Mucosa of rectum (tissue), 2 donors: ENCODE measurements at regions not wholly inside any gene's neighbourhood (a gene's known extent, or its start where the extent isn't known, plus 50 kb on each side); places are given as distances from the start of the nearest gene placed in this dataset.

ENCODE experiments used
- H3K27ac ChIP-seq, 2 donors: one replicate each; pipeline ENCODE4 v1.7.0; 2013; ENCODE audit warnings: inconsistent platforms in 2 of 2, low read depth in 2 of 2, low read length in 2 of 2
- H3K27me3 ChIP-seq, 2 donors: one replicate each; pipeline ENCODE4 v1.7.0; 2013; ENCODE audit warnings: low read length in 2 of 2; ENCODE audit not compliant: control insufficient read depth in 2 of 2, insufficient read depth in 2 of 2
- H3K36me3 ChIP-seq, 2 donors: one replicate each; pipeline ENCODE4 v1.7.0; 2013; ENCODE audit warnings: low read length in 2 of 2; ENCODE audit not compliant: control insufficient read depth in 2 of 2, insufficient read depth in 2 of 2
- H3K4me1 ChIP-seq, 2 donors: one replicate each; pipeline ENCODE4 v1.7.0; 2013; ENCODE audit warnings: low read length in 2 of 2, mild to moderate bottlenecking in 1 of 2; ENCODE audit not compliant: control insufficient read depth in 2 of 2, insufficient read depth in 2 of 2
- H3K4me3 ChIP-seq, 2 donors: one replicate each; pipeline ENCODE4 v1.7.0; 2013; ENCODE audit warnings: low read length in 2 of 2
- H3K9ac ChIP-seq, 2 donors: one replicate each; pipeline ENCODE4 v1.7.0; 2013; ENCODE audit warnings: low read length in 2 of 2, low read depth in 1 of 2, mild to moderate bottlenecking in 1 of 2
- H3K9me3 ChIP-seq, 2 donors: one replicate each; pipeline ENCODE4 v1.7.0; 2013; ENCODE audit warnings: low read length in 2 of 2; ENCODE audit not compliant: control insufficient read depth in 2 of 2
- donor health status: healthy.
- donor health status: Normal muscosa, but diverticular disease.

DNA sequence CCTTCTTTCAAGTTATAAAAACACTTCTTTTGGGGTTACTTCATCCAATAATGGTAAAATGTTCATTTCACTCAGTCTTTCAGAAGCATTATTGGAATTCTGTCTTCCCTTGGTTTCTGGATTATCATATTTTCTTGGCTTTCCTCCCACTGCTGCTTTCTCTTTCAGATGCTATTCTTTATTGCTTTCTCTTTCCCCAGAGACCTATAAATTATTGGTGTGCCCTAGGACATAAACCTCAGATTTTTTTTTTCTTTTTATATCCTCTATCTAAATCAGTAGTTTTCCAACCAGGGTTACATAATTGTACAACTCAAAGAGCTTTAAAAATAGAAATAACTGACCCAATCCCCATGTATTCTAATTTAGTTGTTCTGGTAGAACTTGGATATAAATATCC is 1005.5 kb downstream of the ARAP2 start:
- H3K9ac ChIP-seq, result no peak overlapping the region
- no peaks in the 10 kb centered on the region for H3K4me1 ChIP-seq
- H3K36me3 ChIP-seq, result no peaks in the 10 kb centered on the region
- no peaks in the 10 kb centered on the region for H3K27me3 ChIP-seq
- no peak overlapping the region for H3K4me3 ChIP-seq
- H3K27ac ChIP-seq, result no peak overlapping the region
- H3K9me3 ChIP-seq, result no peaks in the 10 kb centered on the region

DNA sequence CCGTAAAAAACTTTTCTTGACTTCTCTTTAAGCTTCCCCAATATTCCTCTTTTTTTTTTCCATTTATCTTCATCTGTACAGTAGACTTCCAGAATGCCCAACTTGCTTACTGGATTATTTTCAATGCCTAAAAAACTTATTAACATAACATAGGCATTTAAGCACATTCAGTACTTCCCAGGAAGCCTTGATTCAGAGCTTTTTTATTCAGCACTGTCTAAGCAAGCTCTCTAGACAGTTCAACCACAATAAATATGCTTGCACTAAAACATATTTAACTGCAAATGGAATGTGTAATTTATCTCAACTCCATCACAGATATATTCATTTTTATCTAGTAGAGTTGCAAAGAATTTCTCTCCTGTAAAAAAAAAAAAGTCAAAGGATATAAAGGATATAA is 997.8 kb downstream of the ARAP2 start:
- no peak overlapping the region for H3K9ac ChIP-seq
- H3K9me3 ChIP-seq, result no peaks in the 10 kb centered on the region
- no peak overlapping the region for H3K27ac ChIP-seq
- H3K4me1 ChIP-seq, result no peaks in the 10 kb centered on the region
- no peaks in the 10 kb centered on the region for H3K27me3 ChIP-seq
- H3K36me3 ChIP-seq, result no peaks in the 10 kb centered on the region
- H3K4me3 ChIP-seq, result no peak overlapping the region

DNA sequence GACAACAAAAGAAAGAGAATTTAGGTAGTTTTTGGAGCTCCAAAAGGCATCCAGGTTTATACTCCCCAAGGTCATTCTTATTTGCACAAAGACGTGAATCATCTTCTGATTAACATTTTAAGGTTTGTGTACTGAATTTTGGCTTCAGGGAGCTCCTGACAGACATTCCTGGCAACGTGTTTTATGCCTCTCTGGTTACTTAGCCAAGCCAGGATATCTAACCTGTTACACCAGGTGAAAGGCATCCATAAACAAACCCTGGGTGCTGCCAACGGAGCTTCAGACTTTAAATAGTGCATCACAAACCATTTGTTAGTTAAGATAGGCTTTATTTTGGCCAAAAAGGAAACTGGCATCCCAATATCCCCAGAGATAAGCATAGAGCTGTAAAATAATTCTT is 997.3 kb downstream of the ARAP2 start:
- H3K9me3 ChIP-seq, result no peaks in the 10 kb centered on the region
- no peaks in the 10 kb centered on the region for H3K36me3 ChIP-seq
- no peaks in the 10 kb centered on the region for H3K4me1 ChIP-seq
- no peak overlapping the region for H3K27ac ChIP-seq
- H3K4me3 ChIP-seq, result no peak overlapping the region
- no peaks in the 10 kb centered on the region for H3K27me3 ChIP-seq
- H3K9ac ChIP-seq, result no peak overlapping the region

DNA sequence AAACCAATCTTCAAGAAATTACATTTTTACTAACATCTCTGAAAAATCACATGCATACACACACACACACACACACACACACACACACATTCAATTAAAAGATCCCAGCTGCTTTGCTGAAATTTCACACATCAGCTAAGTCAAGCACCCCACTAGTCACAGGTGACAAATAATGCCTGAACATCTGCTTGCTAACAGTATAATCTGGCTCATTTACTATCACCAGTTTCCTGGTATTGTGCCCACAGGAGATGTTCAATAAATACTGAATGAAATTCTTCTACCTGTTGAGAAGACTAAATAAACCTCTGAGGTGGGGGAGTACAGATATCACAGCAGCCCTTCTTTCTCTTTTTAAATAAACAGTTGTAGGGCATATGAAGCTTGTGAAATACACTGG is 994.0 kb downstream of the ARAP2 start:
- Histone ChIP-seq H3K9me3 (no peaks in the 10 kb centered on the region), H3K4me1 (no peaks in the 10 kb centered on the region), H3K9ac (no peak overlapping the region), H3K27ac (no peak overlapping the region), H3K36me3 (no peaks in the 10 kb centered on the region), H3K4me3 (no peak overlapping the region), H3K27me3 (no peaks in the 10 kb centered on the region)

DNA sequence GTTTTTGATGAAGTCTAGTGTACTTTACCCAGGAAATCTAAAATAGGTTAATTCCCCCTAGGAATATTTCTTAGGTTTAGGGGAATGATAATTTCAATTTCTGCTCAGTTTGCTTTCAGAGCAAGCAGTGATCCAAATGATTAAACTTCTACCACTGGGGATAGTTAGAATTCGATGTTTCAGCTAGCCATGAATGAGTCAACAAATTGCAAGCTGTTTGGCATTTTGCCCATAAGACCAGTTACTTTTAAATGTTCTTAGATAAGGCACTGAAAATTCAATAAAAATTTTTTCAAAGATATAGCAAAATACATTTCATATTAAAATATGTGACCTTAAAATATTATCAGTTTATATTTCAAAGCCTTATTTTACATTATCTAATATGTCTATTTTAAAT is 993.6 kb downstream of the ARAP2 start:
- H3K27me3 ChIP-seq, result no peaks in the 10 kb centered on the region
- no peak overlapping the region for H3K9ac ChIP-seq
- H3K9me3 ChIP-seq, result no peaks in the 10 kb centered on the region
- H3K4me1 ChIP-seq, result no peaks in the 10 kb centered on the region
- no peak overlapping the region for H3K27ac ChIP-seq
- no peaks in the 10 kb centered on the region for H3K36me3 ChIP-seq
- H3K4me3 ChIP-seq, result no peak overlapping the region

DNA sequence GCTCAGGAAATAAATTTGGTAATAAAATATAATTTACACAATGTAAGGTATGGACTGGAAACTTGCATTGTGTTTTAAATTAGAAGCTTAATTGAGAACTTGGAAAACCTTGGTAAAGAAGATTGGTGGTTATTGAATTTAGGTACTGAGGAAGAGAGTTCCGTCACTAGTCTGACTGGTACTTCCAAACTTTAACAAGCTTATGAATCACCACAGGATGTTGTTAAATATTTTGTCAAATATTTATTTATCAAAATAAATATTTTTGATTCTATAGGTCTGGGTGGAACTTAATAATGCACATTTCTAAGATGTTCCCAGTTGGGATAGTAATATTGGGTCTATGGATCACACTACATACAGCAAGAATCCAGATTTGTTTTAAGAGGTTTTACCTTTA is 992.2 kb downstream of the ARAP2 start:
- Histone ChIP-seq H3K36me3 (no peaks in the 10 kb centered on the region), H3K4me3 (no peak overlapping the region), H3K4me1 (no peaks in the 10 kb centered on the region), H3K27me3 (no peaks in the 10 kb centered on the region), H3K9ac (no peak overlapping the region), H3K9me3 (no peaks in the 10 kb centered on the region), H3K27ac (no peak overlapping the region)

DNA sequence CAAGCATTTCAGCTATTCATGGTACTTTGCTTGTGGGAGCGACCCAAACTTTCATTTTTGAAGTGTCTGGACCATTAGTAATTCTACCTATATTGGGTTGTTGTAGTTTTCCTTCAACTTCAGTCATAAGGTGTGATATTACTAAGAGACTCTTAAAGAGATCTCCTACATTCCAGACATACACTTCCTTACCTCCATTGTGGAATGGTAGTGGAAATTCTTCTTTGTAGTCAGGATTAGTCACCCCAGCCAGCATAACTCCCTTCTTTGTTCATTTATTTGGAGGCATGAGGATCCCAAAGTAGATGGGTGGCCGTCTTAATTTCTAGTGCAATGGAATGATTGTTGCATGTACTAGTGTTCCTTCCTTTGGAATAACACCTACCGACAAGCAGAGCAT is 991.4 kb downstream of the ARAP2 start:
- no peaks in the 10 kb centered on the region for H3K4me1 ChIP-seq
- H3K9ac ChIP-seq, result no peak overlapping the region
- no peaks in the 10 kb centered on the region for H3K27me3 ChIP-seq
- no peaks in the 10 kb centered on the region for H3K36me3 ChIP-seq
- no peaks in the 10 kb centered on the region for H3K9me3 ChIP-seq
- no peak overlapping the region for H3K4me3 ChIP-seq
- H3K27ac ChIP-seq, result no peak overlapping the region

DNA sequence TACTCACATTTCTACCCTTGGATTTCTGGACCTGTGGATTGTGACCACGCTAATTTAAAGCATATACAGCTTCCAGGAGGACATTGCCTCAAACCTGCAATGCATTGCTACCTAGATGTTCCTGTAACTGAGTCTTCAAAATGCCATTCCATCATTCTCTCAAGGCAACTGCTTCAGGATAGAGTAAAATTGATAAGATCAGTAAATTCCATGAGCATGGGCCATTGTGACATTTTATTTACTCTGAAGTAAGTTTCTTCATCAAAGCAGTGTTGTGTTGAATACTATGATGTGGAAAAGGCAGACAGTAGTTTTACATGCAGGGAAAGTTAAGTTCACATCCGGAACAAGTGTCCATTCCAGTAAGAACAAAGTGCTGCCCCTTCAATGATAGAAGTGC is 991.0 kb downstream of the ARAP2 start:
- no peak overlapping the region for H3K4me3 ChIP-seq
- H3K27me3 ChIP-seq, result no peaks in the 10 kb centered on the region
- H3K4me1 ChIP-seq, result no peaks in the 10 kb centered on the region
- no peaks in the 10 kb centered on the region for H3K36me3 ChIP-seq
- H3K9me3 ChIP-seq, result peaks cover 0 to 3% of the 10 kb centered on the region in 2 donors
- no peak overlapping the region for H3K9ac ChIP-seq
- no peak overlapping the region for H3K27ac ChIP-seq

DNA sequence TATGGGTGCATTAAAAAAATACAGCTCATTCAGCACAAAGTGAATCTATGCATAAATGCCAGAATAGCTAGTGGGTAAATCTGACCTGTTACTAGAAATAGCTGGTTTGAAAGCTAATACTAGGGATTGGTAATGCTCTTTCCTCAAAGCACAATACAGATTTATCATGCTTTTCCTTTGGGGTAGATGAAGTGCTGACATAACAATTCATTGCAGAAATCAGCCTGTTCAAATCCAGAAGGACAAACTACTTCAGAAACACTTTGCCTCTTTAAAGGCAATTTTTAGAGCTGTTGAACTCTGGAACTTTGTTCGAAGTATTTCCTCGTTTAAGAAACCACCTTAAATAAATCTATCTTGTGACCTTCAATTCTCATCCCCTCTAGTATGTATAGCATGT is 957.9 kb downstream of the ARAP2 start:
- H3K4me1 ChIP-seq, result no peaks in the 10 kb centered on the region
- no peak overlapping the region for H3K4me3 ChIP-seq
- no peaks in the 10 kb centered on the region for H3K9me3 ChIP-seq
- no peaks in the 10 kb centered on the region for H3K36me3 ChIP-seq
- H3K9ac ChIP-seq, result no peak overlapping the region
- H3K27ac ChIP-seq, result no peak overlapping the region
- no peaks in the 10 kb centered on the region for H3K27me3 ChIP-seq

DNA sequence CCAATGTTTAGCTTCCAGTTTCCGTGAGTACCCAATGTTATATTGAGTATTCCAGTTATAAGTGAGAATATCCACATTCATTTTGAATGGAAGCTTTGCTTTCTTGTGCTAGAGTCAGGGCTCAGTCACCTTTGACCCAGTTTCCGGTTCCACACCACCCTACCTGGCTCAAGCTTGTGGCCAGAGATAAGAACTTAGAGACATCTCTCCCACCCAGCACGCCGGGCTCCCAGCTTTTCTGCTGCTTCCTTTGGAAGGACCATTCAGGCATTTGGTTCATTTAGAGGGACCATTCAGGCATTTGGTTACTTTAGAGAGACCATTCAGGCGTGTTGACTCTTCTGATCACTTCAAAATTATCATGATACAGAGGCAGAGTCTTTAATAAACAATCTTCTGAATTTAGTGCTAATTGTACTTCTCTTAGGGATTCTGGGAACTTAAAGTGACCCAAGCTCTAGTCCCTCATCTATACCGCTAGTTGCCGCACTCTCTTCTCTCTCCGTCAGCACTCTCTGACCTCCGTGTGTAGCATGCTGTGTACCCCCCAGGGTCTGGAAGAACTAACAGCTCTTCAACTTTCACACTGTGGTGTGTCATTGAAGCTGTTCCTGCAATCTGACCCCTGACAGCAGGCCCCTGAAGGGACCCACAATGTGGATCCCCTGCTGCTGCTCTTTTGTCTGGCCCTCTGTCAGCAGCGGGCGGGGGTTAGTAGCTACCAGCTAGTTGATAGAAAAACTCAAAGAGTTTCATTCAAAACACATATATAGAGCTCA is 943.1 kb downstream of the ARAP2 start:
- H3K9me3 ChIP-seq, result peaks cover 0 to 1% of the 10 kb centered on the region in 2 donors
- no peak overlapping the region for H3K9ac ChIP-seq

DNA sequence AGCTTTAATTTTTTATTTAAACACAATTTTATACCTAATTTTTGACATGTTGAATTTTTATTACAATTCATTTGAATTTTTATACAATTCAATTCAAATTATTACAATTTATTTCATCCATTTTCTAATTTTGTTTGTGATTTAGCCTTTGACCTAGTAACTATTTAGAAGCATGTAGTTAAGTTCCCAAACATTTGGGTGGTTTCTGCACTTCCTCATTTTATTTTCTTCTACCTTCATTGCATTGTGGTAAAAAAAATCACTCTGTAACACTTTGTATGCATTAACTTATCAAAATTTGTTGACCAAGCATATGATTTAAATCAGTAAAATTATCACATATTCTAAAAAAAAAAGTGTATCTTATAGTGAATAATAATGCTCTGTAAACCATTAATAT is 928.9 kb downstream of the ARAP2 start:
- H3K36me3 ChIP-seq, result no peaks in the 10 kb centered on the region
- peaks cover 0 to 3% of the 10 kb centered on the region in 2 donors for H3K9me3 ChIP-seq
- H3K27me3 ChIP-seq, result no peaks in the 10 kb centered on the region
- no peak overlapping the region for H3K9ac ChIP-seq
- H3K4me3 ChIP-seq, result no peak overlapping the region
- H3K27ac ChIP-seq, result no peak overlapping the region
- no peaks in the 10 kb centered on the region for H3K4me1 ChIP-seq

More for the DNA sequence above, 943.1 kb downstream of the ARAP2 start:
- Histone ChIP-seq H3K27ac (no peak overlapping the region), H3K27me3 (no peaks in the 10 kb centered on the region), H3K4me3 (no peak overlapping the region), H3K36me3 (no peaks in the 10 kb centered on the region), H3K4me1 (no peaks in the 10 kb centered on the region)
